Endothelial cell of hepatic sinusoid (primary cell): ENCODE measurements at regions not wholly inside any gene's neighbourhood (a gene's known extent, or its start where the extent isn't known, plus 50 kb on each side); places are given as distances from the start of the nearest gene placed in this dataset.
"Not testable (repeated sequence)": the region's sequence is repeated elsewhere in the genome, so short reads cannot be mapped to it uniquely, and the experiment has no call there.

Experiments used
- in situ Hi-C: cut with HindIII; loops from 2 replicates; pipeline ENCODE4 v1.10.0; 2017; ENCODE audit warnings: low sequenced_read_pairs

DNA sequence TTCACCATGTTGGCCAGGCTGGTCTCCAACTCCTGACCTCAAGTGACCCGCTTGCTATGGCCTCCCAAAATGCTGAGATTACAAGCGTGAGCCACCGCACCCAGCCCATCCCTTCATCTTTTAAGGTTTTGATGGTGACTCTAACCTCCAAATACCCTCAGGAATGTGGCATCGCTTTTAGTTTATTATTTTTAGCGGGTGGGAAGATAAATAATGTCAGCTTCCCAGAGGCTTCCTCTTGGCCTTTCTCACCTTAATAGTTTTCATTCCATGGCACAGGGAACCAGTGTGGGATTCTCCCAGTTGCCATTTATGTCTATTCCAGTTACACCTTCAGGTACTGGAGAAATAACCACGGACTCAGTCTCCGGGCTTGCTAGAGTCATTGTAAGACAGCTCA is 92.1 kb upstream of the LRRN2 start:
- in situ Hi-C loops = no loop called here

DNA sequence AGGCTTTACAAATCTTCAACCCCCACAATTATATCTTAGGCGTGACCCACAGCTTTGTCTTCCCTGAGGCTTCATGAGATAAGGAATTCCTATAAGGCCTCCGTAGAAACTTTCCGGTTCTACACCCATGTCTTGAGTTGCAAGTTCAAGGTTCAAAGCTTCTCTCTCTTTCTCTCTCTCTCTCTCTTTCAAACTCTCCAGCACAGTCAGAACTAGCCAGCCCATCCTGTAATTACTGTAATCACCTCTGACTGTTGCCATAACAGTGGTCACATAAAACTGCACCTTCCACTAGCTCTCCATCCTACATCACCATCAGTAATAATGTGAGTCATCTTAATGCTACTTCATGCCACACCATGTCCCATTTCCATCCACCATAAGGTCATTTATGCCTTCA is 90.0 kb upstream of the NFASC start:
- in situ Hi-C loops = no loop called here

DNA sequence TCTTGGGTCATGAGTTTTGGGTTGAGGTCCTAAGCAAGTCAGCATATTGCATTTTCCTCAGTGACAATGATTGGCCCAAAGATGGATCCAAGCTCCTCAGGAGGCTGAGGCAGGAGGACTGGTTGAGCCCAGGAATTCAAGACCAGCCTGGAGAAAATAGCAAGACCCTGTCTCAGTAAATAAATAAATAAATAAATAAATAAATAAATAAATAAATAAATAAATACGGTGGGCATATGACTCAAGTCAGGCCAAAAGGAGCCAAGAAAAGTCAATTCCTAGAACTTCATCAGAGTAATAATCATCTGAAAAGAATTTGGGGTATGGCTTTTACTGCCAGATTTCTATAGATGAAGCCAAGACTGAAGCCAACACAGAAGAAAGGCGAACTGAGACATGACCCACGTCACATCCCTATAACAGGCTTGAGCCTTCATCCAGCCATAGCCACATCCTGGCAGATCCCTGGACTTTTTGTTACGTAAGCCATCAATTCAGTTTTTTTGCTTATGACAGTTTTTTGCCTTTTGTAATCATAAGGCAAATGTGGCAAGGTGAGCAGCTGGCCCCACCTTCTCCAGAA is 88.5 kb upstream of the NFASC start:
- in situ Hi-C loops = no loop called here

DNA sequence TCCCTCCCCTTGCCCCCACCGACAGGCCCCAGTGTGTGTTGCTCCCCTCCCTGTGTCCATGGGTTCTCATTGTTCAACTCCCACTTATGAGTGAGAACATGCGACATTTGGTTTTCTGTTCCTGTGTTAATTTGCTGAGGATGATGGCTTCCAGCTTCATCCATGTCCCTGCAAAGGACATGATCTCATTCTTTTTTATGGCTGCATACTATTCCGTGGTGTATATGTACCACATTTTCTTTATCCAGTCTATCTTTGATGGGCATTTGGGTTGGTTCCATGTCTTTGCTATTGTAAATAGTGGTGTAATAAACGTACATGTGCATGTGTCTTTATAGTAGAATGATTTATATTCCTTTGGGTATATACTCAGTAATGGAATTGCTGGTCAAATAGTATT is 85.6 kb upstream of the NFASC start:
- in situ Hi-C loops = not testable (repeated sequence)

DNA sequence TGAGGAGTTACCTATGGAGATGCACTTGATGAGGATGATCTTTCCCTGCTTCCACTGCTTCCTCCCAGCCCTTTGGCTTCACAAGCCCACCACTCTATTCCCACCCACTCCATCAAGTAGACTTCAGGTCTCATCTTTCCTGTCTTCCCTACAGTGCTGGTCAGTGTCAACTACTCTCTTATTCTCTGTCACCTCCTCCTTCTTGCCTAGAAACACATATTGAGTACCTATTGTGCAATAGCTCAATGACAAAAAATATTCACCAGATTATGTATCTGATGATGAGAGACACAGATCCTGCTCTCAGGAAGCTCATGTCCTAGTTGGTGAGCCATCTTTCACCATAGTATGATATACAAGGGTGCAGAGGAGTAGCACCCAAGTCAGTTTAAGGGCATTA is 82.2 kb upstream of the NFASC start:
- in situ Hi-C loops = no loop called here

DNA sequence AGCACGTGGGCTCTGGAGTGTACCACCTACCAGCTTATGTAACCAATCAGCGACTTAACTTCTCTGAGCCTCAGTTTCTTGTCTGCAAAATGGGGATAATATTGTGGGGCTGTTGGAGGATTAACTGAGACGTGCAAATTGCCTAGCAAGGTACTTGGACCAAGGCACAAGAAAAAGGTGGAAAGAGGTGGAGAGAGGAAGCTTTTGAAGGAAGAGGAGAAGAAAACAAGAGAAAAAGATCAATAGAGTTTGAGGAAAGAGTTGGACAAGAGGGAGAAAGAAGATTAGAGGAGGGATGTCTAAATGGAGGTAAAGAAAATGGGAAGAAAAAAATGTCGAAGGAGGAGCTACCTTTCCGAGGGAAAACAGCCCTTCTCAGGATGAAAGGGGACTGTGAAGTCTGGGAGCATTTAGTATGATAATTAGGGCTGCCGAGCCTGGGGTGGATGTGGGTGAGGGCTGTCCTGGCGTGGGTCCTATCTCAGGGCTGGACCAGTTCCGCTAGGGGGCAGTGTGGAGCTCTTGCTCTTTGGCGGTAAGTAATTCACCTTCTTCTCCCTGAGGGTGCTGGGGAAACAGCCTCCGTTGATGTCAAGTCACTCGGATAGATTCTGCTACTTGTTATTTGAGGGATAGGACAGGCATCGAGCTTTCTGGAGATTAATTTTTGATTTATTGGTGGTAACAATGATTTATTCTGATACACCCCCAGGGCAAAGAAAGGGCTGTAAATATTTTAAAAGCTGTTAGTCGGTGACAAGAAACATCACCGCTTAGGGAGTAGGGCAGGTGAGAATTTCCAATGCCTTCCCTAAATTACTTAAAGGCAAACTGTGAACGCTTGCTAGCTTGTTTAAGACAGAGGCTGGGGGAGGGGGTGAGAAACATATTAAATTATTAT is 79.0 kb upstream of the NFASC start:
- in situ Hi-C loops = no loop called here

DNA sequence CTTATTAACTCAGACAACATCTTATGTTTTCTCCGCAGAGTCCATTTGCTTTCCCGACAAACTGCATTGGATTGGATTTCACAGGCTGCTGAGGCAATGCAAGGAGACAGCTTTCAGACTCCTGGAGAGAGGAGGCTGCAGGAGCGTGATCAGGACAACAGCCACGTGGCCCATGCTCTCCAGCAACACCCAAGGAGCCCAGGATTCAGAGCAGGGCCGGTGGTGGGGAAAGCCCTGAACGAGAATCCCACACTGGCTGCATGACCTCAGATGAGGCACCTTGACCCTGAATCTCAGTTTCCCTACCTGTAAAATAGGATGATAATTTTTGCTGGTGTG is 78.3 kb upstream of the NFASC start:
- in situ Hi-C loops = no loop called here

DNA sequence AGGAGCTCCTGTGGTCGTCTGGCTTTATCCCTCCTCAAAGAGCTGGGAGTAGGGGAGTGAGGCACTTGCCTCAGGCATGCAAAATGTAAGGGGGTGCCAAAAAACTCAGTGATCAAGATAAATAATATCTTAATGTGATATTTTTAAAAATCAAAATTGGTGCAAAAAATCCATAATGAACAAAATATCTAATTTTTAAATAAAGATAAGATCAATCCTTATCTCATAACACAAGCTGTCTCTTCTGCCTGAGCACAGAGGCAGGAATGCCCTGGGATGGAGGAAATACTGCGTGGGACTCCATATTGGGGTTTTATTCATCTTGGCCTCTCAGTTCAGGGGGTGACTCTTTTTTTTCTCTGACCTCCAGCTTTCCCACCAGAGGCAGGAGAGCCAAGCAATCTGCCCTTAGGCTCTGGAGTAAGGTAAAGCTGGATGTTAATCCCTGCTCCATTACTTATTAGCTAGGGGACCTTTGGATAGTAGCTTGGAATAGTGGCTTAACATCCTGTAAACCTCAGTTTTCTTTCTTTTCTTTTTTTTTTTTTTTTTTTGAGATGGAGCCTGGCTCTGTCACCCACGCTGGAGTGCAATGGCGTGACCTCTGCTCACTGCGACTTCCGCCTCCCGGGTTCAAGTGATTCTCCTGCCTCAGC is 77.3 kb upstream of the NFASC start:
- in situ Hi-C loops = no loop called here

DNA sequence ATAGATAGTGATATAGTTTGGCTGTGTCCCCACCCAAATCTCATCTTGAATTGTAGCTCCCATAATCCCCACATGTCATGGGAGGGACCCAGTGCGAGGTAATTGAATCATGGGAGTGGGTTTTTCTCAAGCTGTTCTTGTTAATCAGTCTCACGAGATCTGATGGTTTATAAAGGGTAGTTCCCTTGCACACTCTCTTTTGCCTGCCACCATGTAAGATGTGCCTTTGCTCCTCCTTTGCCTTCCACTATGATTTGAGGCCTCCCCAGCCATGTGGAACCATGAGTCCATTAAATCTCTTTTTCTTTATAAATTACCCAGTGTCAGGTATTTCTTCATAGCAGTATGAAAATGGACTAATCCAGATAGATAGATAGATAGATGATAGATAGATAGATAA is 73.8 kb upstream of the NFASC start:
- in situ Hi-C loops = not testable (repeated sequence)

DNA sequence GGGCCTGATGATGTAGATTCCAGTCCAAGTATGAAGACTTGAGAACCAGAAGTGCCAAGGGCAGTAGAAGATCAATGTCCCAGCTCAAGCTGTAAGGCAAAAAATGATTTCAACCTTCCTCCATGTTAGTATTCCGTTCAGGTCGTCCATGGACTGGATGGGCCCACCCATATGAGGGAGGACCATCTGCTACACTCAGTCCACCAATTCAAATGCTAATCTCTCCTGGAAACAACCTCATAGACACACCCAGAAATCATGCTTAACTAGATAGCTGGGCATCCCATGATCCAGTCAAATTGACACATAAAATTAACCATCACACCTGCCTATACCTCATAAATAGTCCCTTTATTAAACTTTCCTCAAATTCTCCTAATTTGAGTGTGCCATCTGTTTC is 73.3 kb upstream of the NFASC start:
- in situ Hi-C loops = no loop called here

DNA sequence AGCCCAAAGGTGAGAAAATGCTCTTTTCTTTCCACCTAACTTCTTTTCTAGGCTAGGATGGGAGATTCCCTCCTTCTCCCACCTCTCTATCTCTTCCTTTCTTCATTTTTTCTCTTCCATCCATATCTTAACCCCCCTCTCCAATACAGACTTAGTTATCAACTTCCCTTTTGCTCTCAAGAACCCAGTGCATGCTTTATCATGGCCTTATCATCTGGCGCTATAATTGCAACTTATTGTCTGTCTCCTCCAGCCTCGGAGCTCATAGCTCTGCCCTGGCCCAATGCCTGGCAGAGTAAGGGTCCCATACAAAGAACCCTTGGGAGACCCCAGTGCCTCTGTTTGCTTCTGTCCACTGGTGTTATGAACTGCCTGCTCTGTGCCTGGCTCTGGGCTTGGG is 71.0 kb upstream of the NFASC start:
- in situ Hi-C loops = no loop called here

DNA sequence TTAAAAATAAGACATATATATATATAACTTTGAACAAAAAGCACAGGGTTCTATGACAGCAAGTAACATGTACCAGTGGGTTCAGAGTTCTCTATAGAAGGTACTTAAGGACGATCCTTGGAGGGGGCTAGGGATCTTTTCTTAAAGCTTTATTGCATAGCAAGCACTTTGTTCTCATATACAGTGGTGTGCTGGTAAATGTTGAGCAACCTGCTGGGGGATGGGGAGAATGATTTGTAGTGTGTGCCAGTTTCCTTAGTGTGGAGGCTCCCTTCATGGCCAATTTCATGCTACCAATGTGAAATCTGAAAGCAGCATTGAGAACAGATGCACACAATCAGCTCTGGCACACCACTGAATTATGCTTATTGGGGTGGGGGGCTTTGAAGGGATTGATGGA is 69.5 kb upstream of the NFASC start:
- in situ Hi-C loops = no loop called here

DNA sequence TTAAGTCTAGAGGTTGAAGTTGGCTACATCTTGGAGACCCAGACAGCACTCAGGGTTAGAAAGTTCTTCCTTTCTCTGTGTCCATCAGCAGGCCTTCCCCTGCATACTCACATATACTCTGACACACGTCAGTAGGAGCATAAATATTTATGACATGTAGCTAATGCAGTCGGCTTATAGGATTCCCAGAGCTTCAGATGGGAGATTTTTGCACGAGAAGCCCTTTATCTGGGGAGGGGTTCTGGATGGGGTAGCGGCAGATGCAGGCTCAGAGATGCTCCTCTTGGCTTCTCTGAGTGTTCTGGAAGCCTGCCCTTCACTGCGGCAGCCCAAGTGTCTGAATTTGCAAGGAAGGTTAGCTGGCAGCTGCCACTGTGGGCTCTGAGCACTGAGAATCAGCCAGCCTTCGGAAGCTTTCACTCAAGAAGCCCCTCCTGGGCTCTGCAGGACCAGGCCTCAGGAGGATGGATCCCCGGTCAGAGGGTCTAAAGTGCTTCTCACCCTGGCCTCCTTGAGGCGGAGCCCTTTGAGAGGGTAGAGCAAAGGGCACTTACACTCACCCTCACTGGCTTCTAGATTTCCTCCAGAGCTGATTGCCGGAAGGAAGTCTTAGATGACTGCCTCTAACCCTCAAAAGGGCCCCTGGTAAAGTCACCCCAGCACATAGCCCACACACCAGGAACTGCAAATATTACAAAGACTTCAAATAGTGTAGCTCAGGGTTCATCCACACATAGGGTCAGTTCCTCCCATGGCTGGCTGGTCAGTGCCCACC is 68.1 kb upstream of the NFASC start:
- in situ Hi-C loops = no loop called here

DNA sequence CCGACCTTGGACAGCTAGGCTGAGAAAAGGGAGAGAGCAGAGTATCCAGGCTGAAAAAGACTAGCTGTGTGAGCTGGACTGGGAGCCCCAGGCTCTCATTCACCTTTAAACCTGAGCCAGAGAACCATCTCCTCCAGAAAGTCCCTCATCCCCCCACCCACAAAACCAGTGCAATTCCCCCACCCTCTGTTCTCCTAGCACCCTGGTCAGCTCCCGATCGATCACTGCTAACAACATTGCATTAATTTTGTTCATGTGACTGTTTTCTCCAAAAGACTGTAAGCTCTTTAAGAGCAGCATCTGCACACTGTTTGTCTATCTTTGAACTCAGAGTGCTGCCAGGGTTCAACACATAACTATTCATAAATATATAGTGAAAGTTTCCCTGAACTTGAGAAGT is 67.1 kb upstream of the NFASC start:
- in situ Hi-C loops = no loop called here

DNA sequence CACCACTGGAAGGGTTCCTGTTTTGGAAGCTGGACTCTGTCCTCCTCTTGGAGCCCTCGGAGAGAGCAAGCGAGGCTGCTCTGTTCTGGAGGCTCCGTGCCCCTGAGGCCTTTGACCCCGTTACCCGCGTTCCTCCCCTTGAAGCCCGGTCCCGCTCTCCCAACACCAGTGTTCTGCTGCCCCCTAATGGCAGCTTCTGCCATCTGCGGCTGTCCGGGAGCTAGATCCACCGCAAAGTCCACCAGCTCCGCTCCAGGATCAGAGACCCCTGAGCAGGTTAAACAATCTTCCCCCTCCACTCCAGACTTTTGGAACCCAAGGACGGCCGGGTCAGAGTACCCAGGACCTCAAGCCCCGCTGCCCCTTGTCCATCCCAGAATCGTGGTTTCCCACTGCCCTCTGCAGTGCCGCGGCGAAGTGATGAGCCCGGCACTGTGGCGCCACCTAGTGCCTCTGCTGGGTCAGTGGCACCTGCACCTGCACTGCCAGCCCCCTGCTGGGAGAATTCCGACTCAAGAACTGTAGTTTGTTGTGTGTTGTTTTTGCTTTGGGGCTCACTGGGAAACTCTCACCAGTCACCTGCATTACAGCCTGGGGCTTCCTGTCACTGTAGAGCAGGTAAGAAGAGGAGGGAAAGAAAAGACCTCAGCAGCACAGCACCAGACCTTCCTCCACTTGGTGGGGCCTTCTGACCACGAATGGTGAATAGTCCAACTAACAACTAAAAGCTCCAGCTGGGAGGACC is 63.5 kb upstream of the NFASC start:
- in situ Hi-C loops = no loop called here

DNA sequence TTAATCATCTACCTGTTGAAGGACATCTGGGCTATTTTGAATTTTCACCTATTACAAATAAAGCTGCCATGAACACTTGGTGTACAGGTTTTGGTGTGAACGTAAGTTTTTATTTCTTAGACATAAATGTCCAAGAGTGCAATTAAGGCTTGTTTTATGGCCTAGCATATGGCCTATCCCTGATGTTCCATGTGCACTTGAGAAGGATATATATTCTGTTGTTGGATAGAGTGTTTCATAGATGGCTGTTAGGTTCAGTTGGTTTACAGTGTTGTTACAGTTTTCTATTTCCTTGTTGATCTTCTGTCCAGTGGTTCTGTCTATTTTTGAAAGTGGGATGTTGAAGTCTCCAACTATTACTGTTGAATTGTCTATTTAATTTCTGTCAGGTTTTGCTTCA is 61.2 kb upstream of the NFASC start:
- in situ Hi-C loops = no loop called here

DNA sequence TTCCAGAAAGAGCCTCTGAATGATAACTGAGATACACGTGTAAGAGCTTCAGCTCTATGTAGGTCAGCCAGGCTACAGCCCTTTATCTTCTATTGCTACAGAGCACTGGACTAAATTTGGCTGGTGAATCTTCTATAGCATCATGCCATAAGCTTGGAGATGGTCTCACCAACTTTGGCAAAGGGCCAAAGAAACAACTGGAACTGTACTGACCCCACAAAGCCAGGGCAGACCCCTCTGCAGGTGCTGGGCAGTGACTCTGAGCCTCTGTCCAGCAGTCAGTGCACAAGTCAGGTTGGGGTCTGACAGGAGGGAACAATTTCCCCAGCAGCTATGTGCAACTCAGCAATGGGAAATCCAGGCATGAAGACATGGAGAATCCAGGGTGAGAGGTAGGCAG is 57.8 kb upstream of the NFASC start:
- in situ Hi-C loops = no loop called here

DNA sequence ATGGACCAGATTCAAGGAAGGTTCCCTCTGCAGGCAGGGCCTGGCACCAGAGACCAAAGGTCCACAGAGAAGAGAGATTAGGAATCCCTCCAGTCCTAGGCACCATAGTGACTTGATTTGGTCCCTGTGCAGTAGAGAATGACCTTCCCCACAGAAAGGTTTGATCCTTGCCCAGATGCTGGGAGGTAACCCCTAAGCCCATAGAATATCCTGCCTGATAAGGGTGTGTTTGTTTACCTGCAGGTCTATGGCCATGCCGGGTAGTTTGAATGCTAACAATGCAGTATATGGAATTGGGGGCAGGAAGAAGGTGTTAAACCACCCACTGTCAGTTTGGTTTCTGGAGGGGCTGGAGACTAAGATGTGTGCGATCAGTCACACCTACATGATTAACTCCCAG is 57.1 kb upstream of the NFASC start:
- in situ Hi-C loops = no loop called here

DNA sequence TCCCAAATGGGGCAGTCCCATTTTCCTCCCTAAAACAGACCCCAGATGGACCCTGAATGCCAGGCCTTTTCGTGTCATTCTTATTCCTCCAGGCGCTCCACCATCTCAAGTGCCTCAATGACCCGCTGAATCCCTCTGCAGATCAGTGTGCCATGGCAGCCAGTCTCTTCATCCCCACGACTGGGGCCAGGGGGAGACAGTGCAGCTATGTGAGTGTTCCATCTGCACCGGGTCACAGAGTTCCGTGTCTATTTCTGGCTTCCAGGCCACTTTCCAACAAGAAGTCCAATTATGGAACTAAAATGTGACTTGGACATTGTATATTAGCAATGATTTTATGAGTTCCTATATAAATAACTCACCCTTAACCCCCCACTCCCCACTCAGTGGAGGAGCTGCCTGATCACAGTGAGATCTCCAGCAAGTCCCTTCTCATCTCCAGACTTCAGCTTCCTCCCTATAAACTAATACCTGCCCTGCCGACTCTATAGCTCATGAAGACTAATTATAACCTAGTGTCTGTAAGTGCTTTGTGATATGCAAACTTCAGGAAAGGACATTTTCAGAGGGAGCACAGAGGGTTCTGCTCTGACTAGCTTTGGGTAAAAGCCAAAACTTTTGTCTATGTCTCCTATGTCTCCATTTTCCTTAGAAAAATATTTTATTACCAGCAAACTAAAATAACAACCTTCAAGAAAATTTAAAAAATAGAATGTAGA is 56.3 kb upstream of the NFASC start:
- in situ Hi-C loops = no loop called here

DNA sequence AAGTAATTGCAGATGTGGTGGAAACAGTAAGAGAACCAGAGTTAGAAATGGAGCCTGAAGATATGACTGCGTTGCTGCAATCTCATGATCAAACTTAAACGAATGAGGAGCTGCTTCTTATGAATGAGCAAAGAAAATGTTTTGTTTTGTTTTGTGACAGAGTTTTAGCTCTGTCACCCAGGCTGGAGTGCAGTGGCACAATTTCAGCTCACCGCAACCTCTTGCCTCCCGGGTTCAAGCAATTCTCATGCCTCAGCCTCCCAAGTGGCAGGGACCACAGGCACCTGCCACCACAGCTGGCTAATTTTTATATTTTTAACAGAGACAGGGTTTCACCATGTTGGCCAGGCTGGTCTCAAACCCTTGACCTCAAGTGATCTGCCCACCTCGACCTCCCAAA is 53.3 kb upstream of the NFASC start:
- in situ Hi-C loops = no loop called here
